ENCODE measurements at regions not wholly inside any gene's neighbourhood (a gene's known extent, or its start where the extent isn't known, plus 50 kb on each side); places are given as distances from the start of the nearest gene placed in this dataset.

DNA sequence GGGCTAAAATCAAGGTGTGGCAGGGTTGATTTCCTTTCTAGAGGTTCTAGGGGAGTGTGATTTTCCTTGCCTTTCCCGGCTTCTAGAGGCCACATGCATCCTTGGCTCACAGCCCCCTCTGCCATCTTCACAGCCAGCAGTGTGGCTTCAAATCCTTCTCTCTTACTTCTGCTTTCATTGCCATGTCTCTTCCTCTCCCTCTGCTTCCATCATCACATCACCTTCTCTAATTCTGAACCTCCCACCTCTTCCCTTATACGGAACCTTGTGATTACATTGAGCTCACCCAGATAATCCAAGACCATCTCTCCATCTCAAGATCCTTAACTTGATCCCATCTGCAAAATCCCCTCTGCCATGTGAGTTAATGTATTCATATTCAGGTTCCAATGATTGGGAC is 56.2 kb upstream of the RMDN2 start:
- no peaks in the 10 kb centered on the region for H3K27me3 ChIP-seq (ENCODE audit: insufficient read depth, insufficient read length)
- H3K4me1 ChIP-seq (ENCODE audit: insufficient read depth, insufficient read length), result no peaks in the 10 kb centered on the region
- no peak for DNase-seq (ENCODE audit: low read depth, low spot score)
- no peaks in the 10 kb centered on the region for H3K36me3 ChIP-seq (ENCODE audit: insufficient read depth, insufficient read length, low read length)
- H3K9ac ChIP-seq (ENCODE audit: insufficient read length, low read depth), result no peak overlapping the region
- no peaks in the 10 kb centered on the region for H3K9me3 ChIP-seq (ENCODE audit: insufficient read depth, low read length)
- no peak overlapping the region for H3K4me3 ChIP-seq (ENCODE audit: insufficient read length, low read depth)
- TF ChIP-seq ZNF274 (IDR thresholded peaks at IDR 0.05; ENCODE audit: low read depth, low read length), result no peak
- TF ChIP-seq SUZ12 (IDR thresholded peaks at IDR 0.05; ENCODE audit: extremely low read depth, insufficient read depth, insufficient read length), result no peak
- TF ChIP-seq YY1 (IDR thresholded peaks at IDR 0.05; ENCODE audit: insufficient read depth, insufficient read length), result no peak

DNA sequence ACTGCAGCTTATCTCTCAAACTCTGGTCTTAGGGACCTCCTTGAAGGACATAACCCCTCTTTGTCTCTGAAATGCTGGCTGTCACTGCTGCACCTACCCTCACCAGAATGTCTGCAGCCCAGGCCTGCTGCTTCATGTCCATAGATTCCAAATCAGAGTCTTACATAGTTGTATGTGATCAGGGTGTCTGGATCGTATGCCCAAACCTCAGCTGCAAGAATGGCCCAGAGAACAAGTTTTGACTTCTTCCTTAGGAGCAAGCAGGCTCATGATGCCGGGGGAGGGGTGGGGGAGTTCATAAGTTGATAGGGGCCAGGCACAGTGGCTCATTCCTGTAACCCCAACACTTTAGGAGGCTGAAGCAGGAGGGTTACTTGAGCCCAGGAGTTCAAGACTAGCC is 55.8 kb upstream of the RMDN2 start:
- no peak for DNase-seq (ENCODE audit: low read depth, low spot score)

DNA sequence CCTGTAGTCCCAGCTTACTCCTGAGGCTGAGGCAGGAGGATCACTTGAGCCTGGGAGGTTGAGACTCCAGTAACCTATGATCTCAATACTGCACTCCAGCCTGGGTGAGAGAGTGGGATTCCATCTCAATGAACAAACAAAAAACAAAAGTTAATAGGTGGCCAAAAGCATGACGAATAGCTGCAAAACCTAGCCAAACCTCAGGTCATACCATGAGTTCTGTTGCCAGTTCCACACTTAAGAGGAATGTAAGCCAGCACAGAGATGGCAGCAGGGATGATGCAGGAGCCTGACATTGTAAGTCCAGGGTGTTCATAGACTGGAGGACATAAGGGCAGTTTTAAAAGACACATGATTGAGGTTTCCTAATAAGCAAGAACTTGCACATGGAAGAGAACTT is 55.3 kb upstream of the RMDN2 start:
- Histone ChIP-seq H3K4me3 (ENCODE audit: insufficient read length, low read depth) (no peak overlapping the region), H3K36me3 (ENCODE audit: insufficient read depth, insufficient read length, low read length) (no peaks in the 10 kb centered on the region), H3K9me3 (ENCODE audit: insufficient read depth, low read length) (no peaks in the 10 kb centered on the region), H3K4me1 (ENCODE audit: insufficient read depth, insufficient read length) (no peaks in the 10 kb centered on the region), H3K9ac (ENCODE audit: insufficient read length, low read depth) (no peak overlapping the region), H3K27me3 (ENCODE audit: insufficient read depth, insufficient read length) (no peaks in the 10 kb centered on the region)
- no peak for TF ChIP-seq SUZ12 (IDR thresholded peaks at IDR 0.05; ENCODE audit: extremely low read depth, insufficient read depth, insufficient read length)
- no peak for TF ChIP-seq YY1 (IDR thresholded peaks at IDR 0.05; ENCODE audit: insufficient read depth, insufficient read length)
- TF ChIP-seq ZNF274 (IDR thresholded peaks at IDR 0.05; ENCODE audit: low read depth, low read length), result no peak
- no peak for DNase-seq (ENCODE audit: low read depth, low spot score)

More for the DNA sequence above, 55.8 kb upstream of the RMDN2 start:
- H3K4me3 ChIP-seq (ENCODE audit: insufficient read length, low read depth), result no peak overlapping the region
- H3K9me3 ChIP-seq (ENCODE audit: insufficient read depth, low read length), result no peaks in the 10 kb centered on the region
- H3K36me3 ChIP-seq (ENCODE audit: insufficient read depth, insufficient read length, low read length), result no peaks in the 10 kb centered on the region
- no peaks in the 10 kb centered on the region for H3K27me3 ChIP-seq (ENCODE audit: insufficient read depth, insufficient read length)
- H3K9ac ChIP-seq (ENCODE audit: insufficient read length, low read depth), result no peak overlapping the region
- no peaks in the 10 kb centered on the region for H3K4me1 ChIP-seq (ENCODE audit: insufficient read depth, insufficient read length)
- TF ChIP-seq YY1 (IDR thresholded peaks at IDR 0.05; ENCODE audit: insufficient read depth, insufficient read length) (no peak), SUZ12 (IDR thresholded peaks at IDR 0.05; ENCODE audit: extremely low read depth, insufficient read depth, insufficient read length) (no peak), ZNF274 (IDR thresholded peaks at IDR 0.05; ENCODE audit: low read depth, low read length) (no peak)

DNA sequence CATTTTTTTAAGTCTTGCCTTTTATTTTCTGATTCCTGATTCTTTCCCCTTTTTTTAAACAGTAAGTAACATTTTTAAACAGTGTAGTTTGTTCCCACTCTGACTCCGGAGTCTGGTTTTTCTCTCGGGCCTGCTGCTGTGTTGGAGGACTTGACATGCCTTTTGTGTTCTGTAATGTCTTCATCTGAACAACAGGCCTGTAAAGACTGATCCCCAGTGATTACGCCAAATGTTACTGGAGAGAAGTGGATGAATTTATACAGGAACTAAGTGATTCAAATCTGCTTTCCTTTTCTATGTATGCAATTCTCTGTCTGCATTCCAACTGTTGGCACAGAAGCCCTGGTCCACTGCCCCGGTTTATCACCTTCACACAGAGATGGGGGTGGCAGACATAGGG is 54.3 kb upstream of the RMDN2 start:
- no peak overlapping the region for H3K9ac ChIP-seq (ENCODE audit: insufficient read length, low read depth)
- H3K9me3 ChIP-seq (ENCODE audit: insufficient read depth, low read length), result no peaks in the 10 kb centered on the region
- no peak for DNase-seq (ENCODE audit: low read depth, low spot score)
- peaks cover 4% of the 10 kb centered on the region for H3K4me1 ChIP-seq (ENCODE audit: insufficient read depth, insufficient read length)
- H3K36me3 ChIP-seq (ENCODE audit: insufficient read depth, insufficient read length, low read length), result no peaks in the 10 kb centered on the region
- no peak overlapping the region for H3K4me3 ChIP-seq (ENCODE audit: insufficient read length, low read depth)
- TF ChIP-seq YY1 (IDR thresholded peaks at IDR 0.05; ENCODE audit: insufficient read depth, insufficient read length) (no peak), ZNF274 (IDR thresholded peaks at IDR 0.05; ENCODE audit: low read depth, low read length) (no peak), SUZ12 (IDR thresholded peaks at IDR 0.05; ENCODE audit: extremely low read depth, insufficient read depth, insufficient read length) (no peak)
- H3K27me3 ChIP-seq (ENCODE audit: insufficient read depth, insufficient read length), result no peaks in the 10 kb centered on the region

DNA sequence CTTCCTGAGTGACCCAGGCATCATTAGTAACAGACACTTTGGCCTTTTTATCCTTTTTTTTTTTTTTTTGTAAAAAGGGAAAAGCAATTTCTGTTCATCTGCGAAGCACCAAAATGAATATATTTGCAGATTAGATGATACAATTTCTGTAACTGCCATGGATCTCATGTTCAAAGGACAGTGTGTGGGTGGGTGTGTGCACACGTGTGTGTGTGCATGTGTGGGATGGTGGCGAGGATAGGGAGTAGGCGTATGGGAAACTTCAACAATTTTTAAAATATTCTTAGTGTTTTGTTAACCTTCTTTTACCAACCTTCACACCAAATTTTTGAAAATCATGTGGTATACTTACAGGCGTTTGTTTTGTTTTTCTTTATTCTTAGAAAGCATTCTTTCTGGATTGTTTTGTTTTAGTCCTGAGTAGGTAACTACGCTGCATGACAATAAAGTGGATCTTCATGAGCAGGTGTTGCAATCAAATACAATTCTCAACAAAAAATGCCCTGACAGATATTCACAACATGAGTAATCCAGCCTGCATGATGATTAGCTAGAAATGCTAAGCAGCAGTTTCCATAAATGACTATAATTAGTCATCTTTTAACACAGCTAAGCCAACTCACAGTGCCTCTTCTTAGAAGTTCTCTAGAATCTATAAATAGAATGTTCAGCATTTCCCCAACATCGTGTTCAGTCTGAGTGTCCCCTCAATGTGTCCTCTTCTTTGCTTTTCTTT is 53.5 kb upstream of the RMDN2 start:
- H3K4me1 ChIP-seq (ENCODE audit: insufficient read depth, insufficient read length), result peaks cover 4% of the 10 kb centered on the region

DNA sequence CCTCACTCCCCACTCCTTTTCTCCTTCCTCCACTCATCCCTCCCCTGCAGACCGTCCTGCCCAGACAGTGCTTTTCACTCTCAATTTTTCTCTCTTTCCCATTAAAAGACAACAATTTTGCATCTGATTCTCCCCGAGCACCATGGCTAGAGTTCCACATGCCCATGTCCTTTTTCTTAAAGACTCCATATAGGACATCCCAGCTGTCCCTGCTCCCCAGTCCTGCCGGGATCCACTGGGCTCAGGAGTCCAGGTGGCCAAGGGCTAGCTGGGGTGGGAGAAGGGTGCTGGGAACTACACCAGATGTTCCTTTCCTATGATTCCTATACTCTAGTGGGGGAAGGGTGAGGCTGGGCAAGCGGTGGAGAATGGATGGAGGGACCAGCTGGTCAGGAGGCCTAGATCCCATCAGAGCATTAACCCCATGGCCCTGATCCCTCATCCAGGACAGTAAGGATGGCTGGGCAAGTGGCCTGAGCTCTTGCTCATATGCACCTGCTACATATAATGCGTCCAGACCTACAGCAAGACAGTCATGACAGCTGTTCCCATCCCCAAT is 52.8 kb upstream of the RMDN2 start:
- Histone ChIP-seq H3K9me3 (ENCODE audit: insufficient read depth, low read length) (no peaks in the 10 kb centered on the region), H3K9ac (ENCODE audit: insufficient read length, low read depth) (no peak overlapping the region), H3K27me3 (ENCODE audit: insufficient read depth, insufficient read length) (no peaks in the 10 kb centered on the region), H3K4me1 (ENCODE audit: insufficient read depth, insufficient read length) (peaks cover 4% of the 10 kb centered on the region), H3K4me3 (ENCODE audit: insufficient read length, low read depth) (no peak overlapping the region), H3K36me3 (ENCODE audit: insufficient read depth, insufficient read length, low read length) (no peaks in the 10 kb centered on the region)
- TF ChIP-seq ZNF274 (IDR thresholded peaks at IDR 0.05; ENCODE audit: low read depth, low read length) (no peak), YY1 (IDR thresholded peaks at IDR 0.05; ENCODE audit: insufficient read depth, insufficient read length) (no peak), SUZ12 (IDR thresholded peaks at IDR 0.05; ENCODE audit: extremely low read depth, insufficient read depth, insufficient read length) (no peak)
- DNase-seq (ENCODE audit: low read depth, low spot score), result no peak

More for the DNA sequence above, 53.5 kb upstream of the RMDN2 start:
- no peak overlapping the region for H3K9ac ChIP-seq (ENCODE audit: insufficient read length, low read depth)
- no peaks in the 10 kb centered on the region for H3K9me3 ChIP-seq (ENCODE audit: insufficient read depth, low read length)
- H3K27me3 ChIP-seq (ENCODE audit: insufficient read depth, insufficient read length), result no peaks in the 10 kb centered on the region
- TF ChIP-seq ZNF274 (IDR thresholded peaks at IDR 0.05; ENCODE audit: low read depth, low read length), result no peak
- no peak for TF ChIP-seq YY1 (IDR thresholded peaks at IDR 0.05; ENCODE audit: insufficient read depth, insufficient read length)
- no peak for TF ChIP-seq SUZ12 (IDR thresholded peaks at IDR 0.05; ENCODE audit: extremely low read depth, insufficient read depth, insufficient read length)
- no peak for DNase-seq (ENCODE audit: low read depth, low spot score)
- no peak overlapping the region for H3K4me3 ChIP-seq (ENCODE audit: insufficient read length, low read depth)
- H3K36me3 ChIP-seq (ENCODE audit: insufficient read depth, insufficient read length, low read length), result no peaks in the 10 kb centered on the region

DNA sequence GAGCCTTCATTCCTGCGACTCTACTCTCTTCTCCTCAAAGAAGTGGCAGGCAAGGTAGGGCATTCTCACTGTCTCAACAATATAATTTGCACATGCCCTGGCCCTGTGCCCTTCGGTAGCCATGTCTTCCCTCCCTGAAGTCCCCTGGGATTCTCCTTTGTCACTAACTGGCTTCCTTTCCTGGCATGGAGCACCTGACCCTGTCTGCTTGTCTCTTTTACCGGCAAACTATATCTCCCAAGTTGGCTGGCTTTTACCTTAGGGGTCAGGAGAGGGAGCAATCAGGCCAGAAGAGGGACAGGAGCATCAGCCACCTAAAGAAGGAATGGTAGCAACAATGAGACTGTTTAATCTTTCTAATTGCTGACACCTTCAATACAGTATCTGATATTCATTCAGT is 51.9 kb upstream of the RMDN2 start:
- no peak for TF ChIP-seq YY1 (IDR thresholded peaks at IDR 0.05; ENCODE audit: insufficient read depth, insufficient read length)
- no peak for TF ChIP-seq SUZ12 (IDR thresholded peaks at IDR 0.05; ENCODE audit: extremely low read depth, insufficient read depth, insufficient read length)
- TF ChIP-seq ZNF274 (IDR thresholded peaks at IDR 0.05; ENCODE audit: low read depth, low read length), result no peak
- Histone ChIP-seq H3K4me3 (ENCODE audit: insufficient read length, low read depth) (no peak overlapping the region), H3K4me1 (ENCODE audit: insufficient read depth, insufficient read length) (peaks cover 4% of the 10 kb centered on the region), H3K27me3 (ENCODE audit: insufficient read depth, insufficient read length) (no peaks in the 10 kb centered on the region), H3K36me3 (ENCODE audit: insufficient read depth, insufficient read length, low read length) (no peaks in the 10 kb centered on the region), H3K9ac (ENCODE audit: insufficient read length, low read depth) (no peak overlapping the region), H3K9me3 (ENCODE audit: insufficient read depth, low read length) (no peaks in the 10 kb centered on the region)
- DNase-seq (ENCODE audit: low read depth, low spot score), result no peak

Data from NT2/D1 (cell line).